ENCODE measurements at regions not wholly inside any gene's neighbourhood (a gene's known extent, or its start where the extent isn't known, plus 50 kb on each side); places are given as distances from the start of the nearest gene placed in this dataset.
"Not testable (repeated sequence)": the region's sequence is repeated elsewhere in the genome, so short reads cannot be mapped to it uniquely, and the experiment has no call there.

DNA sequence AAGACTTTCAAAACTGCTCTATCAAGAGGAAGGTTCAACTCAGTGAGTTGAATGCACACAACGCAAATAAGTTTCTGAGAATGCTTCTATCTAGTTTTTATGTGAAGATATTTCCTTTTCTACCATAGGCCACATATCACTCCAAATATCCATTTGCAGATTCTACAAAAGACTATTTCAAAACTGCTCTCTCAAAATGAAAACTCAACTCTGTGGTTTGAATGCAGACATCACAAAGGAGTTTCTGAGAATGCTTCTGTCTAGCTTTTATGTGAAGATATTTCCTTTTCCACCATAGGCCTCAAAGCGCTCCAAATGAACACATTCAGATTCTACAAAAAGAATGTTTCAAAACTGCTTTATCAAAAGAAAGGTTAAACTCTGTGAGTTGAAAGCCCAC lies 1093.1 kb upstream of the DEFB115 start:
- H3K36me3 ChIP-seq (ENCODE audit: control insufficient read depth in 1 of 2, insufficient read depth in 2 of 2, low read length in 2 of 2); H3K27ac ChIP-seq (ENCODE audit: low read depth, low read length); H3K4me1 ChIP-seq (ENCODE audit: control insufficient read depth in 1 of 2, insufficient read depth in 2 of 2, low read length in 2 of 2); H3K9me3 ChIP-seq (ENCODE audit: control insufficient read depth in 1 of 2, low read length in 2 of 2); H3K9ac ChIP-seq (ENCODE audit: low read depth in 1 of 2, low read length in 2 of 2); H3K27me3 ChIP-seq (ENCODE audit: control insufficient read depth in 1 of 2, insufficient read depth in 2 of 2, low read length in 2 of 2); H3K4me3 ChIP-seq (ENCODE audit: low read depth in 1 of 2, low read length in 2 of 2): not testable (repeated sequence)

DNA sequence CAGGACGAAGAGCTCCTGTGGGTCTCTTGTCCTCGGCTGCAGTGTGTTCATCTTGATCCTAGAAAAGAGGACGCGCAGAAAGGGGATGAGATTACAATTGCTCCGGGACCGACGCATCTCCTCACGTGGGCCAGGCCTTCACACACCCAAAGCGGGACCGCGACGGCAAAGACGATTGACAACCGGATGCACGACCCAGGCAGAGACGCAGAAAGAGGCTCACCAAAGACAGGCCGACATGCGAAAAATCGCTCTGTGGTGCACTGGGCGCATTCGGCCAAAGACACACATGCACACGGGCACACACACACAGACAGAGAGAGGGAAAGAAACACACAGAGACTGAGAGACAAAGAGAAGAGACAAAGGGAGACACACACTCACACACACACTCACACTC lies 1089.9 kb upstream of the DEFB115 start:
- no peak overlapping the region for H3K27ac ChIP-seq (ENCODE audit: low read depth, low read length)
- no peaks in the 10 kb centered on the region for H3K9me3 ChIP-seq (ENCODE audit: control insufficient read depth in 1 of 2, low read length in 2 of 2)
- no peaks in the 10 kb centered on the region for H3K36me3 ChIP-seq (ENCODE audit: control insufficient read depth in 1 of 2, insufficient read depth in 2 of 2, low read length in 2 of 2)
- H3K4me3 ChIP-seq (ENCODE audit: low read depth in 1 of 2, low read length in 2 of 2) = no peak overlapping the region
- H3K9ac ChIP-seq (ENCODE audit: low read depth in 1 of 2, low read length in 2 of 2) = no peak overlapping the region
- H3K4me1 ChIP-seq (ENCODE audit: control insufficient read depth in 1 of 2, insufficient read depth in 2 of 2, low read length in 2 of 2) = no peaks in the 10 kb centered on the region
- H3K27me3 ChIP-seq (ENCODE audit: control insufficient read depth in 1 of 2, insufficient read depth in 2 of 2, low read length in 2 of 2) = no peaks in the 10 kb centered on the region

DNA sequence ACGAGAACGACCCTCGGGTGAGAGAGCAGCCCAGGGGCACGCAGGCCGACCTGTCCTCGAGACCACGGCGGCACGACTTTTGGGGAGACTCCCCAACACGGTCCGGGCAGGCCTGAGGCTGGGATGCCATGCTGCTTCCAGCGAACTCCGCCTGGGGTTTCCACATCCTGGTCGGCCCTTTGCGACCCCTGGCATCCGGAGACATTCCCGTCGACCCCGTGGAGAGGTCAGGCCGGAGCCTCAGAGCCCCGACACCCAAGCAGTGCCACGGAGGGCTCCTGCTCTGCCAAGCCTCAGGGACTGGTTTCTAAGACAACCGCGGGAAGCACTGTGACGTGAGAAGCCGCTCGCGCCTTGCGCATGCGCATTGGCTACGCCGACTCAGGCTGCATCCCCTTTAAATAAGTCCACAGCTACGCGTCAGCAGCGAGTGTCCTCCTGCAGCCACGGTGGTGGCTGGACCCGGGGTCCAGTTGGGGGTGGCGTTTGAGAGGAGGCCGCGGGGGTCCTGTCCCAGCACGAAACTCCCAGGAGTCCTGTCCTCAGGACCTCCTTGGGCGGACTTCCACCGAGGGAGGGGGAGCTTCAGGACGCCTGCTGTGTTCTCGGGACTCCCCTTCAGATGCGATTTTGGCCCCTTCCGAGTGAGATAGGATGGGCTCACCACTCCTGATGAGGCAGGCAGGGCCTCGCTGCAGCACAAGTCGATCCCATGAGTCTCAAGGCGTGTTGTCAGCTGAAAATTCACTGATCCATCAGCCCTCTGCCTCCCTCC lies 1089.3 kb upstream of the DEFB115 start:
- H3K27me3 ChIP-seq (ENCODE audit: control insufficient read depth in 1 of 2, insufficient read depth in 2 of 2, low read length in 2 of 2) = no peaks in the 10 kb centered on the region
- H3K4me1 ChIP-seq (ENCODE audit: control insufficient read depth in 1 of 2, insufficient read depth in 2 of 2, low read length in 2 of 2) = no peaks in the 10 kb centered on the region
- H3K9me3 ChIP-seq (ENCODE audit: control insufficient read depth in 1 of 2, low read length in 2 of 2) = no peaks in the 10 kb centered on the region
- no peak overlapping the region for H3K9ac ChIP-seq (ENCODE audit: low read depth in 1 of 2, low read length in 2 of 2)
- H3K36me3 ChIP-seq (ENCODE audit: control insufficient read depth in 1 of 2, insufficient read depth in 2 of 2, low read length in 2 of 2) = no peaks in the 10 kb centered on the region
- H3K4me3 ChIP-seq (ENCODE audit: low read depth in 1 of 2, low read length in 2 of 2) = no peak overlapping the region
- H3K27ac ChIP-seq (ENCODE audit: low read depth, low read length) = no peak overlapping the region

DNA sequence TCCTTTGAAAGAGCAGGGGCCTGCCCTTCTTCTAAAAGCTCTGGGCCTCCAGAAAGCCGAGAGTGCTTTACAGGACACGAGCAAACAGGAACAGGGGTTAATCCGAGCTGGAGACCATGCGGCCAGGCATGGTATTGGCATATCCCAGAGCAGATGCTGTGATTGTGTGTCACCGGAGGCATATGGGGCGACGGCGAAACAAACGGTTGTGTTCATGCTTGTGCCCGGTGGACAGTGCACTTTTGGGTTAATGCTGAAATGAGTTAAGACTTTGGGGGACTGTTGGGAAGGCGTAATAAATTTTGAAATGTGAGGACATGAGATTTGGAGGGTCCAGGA lies 1088.7 kb upstream of the DEFB115 start:
- Histone ChIP-seq H3K9me3 (ENCODE audit: control insufficient read depth in 1 of 2, low read length in 2 of 2) (no peaks in the 10 kb centered on the region), H3K27ac (ENCODE audit: low read depth, low read length) (no peak overlapping the region), H3K4me1 (ENCODE audit: control insufficient read depth in 1 of 2, insufficient read depth in 2 of 2, low read length in 2 of 2) (no peaks in the 10 kb centered on the region), H3K4me3 (ENCODE audit: low read depth in 1 of 2, low read length in 2 of 2) (no peak overlapping the region), H3K27me3 (ENCODE audit: control insufficient read depth in 1 of 2, insufficient read depth in 2 of 2, low read length in 2 of 2) (no peaks in the 10 kb centered on the region), H3K9ac (ENCODE audit: low read depth in 1 of 2, low read length in 2 of 2) (no peak overlapping the region), H3K36me3 (ENCODE audit: control insufficient read depth in 1 of 2, insufficient read depth in 2 of 2, low read length in 2 of 2) (no peaks in the 10 kb centered on the region)

DNA sequence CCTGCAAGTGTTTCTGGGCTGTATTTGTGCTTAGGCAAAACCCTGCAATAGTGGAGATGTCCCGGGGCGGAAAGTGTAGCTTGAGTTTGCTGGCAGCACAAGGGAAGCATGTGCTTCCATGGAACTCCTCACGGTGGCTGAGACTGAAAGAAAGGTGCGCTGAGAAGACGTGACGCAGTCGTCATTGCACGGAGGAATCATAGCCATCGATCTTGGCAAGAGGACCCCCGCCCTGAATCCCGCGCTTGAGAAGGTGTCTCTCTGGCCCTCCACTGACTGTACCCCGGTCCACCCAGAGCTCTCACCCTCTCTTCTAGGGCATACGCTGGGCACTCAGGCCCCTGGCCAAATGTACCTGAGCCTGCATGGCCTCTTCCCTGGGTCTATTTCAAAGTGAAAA lies 1081.8 kb upstream of the DEFB115 start:
- H3K4me1 ChIP-seq (ENCODE audit: control insufficient read depth in 1 of 2, insufficient read depth in 2 of 2, low read length in 2 of 2) = no peaks in the 10 kb centered on the region
- no peaks in the 10 kb centered on the region for H3K36me3 ChIP-seq (ENCODE audit: control insufficient read depth in 1 of 2, insufficient read depth in 2 of 2, low read length in 2 of 2)
- no peak overlapping the region for H3K27ac ChIP-seq (ENCODE audit: low read depth, low read length)
- H3K9ac ChIP-seq (ENCODE audit: low read depth in 1 of 2, low read length in 2 of 2) = no peak overlapping the region
- no peak overlapping the region for H3K4me3 ChIP-seq (ENCODE audit: low read depth in 1 of 2, low read length in 2 of 2)
- H3K9me3 ChIP-seq (ENCODE audit: control insufficient read depth in 1 of 2, low read length in 2 of 2) = no peaks in the 10 kb centered on the region
- no peaks in the 10 kb centered on the region for H3K27me3 ChIP-seq (ENCODE audit: control insufficient read depth in 1 of 2, insufficient read depth in 2 of 2, low read length in 2 of 2)

DNA sequence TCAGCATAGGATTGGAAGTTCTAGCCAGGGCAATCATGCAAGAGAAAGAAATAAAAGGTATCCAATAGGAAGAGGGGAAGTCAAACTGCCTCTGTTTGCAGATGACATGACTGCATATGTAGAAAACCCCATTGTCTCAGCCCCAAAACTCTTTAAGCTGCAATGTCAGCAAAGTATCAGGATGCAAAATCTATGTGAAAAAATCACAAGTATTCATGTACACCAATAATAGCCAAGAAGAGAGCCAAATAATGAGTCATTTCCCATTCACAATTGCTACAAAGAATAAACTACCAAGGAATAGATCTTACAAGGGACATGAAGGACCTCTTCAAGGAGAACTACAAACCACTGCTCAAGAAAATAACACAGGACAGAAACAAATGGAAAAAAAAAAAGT lies 1074.3 kb upstream of the DEFB115 start:
- not testable (repeated sequence) for H3K27me3 ChIP-seq (ENCODE audit: control insufficient read depth in 1 of 2, insufficient read depth in 2 of 2, low read length in 2 of 2); H3K9me3 ChIP-seq (ENCODE audit: control insufficient read depth in 1 of 2, low read length in 2 of 2); H3K4me1 ChIP-seq (ENCODE audit: control insufficient read depth in 1 of 2, insufficient read depth in 2 of 2, low read length in 2 of 2); H3K27ac ChIP-seq (ENCODE audit: low read depth, low read length); H3K9ac ChIP-seq (ENCODE audit: low read depth in 1 of 2, low read length in 2 of 2); H3K36me3 ChIP-seq (ENCODE audit: control insufficient read depth in 1 of 2, insufficient read depth in 2 of 2, low read length in 2 of 2); H3K4me3 ChIP-seq (ENCODE audit: low read depth in 1 of 2, low read length in 2 of 2)

DNA sequence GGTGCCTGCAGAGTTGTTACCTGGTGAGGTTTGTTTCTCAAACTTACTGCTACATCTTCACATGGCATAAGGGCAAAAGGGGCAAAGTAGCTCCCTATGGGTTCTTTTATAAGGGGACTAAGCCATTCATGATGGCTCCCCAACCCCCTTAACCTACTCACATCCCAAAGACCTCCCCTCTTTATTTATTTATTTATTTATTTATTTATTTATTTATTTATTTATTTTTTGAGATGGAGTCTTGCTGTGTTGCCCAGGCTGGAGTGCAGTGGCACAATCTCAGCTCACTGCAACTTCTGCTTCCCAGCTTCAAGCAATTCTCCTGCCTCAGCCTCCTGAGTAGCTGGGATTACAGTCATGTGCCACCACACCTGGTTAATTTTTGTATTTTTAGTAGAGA lies 1065.7 kb upstream of the DEFB115 start:
- H3K27ac ChIP-seq (ENCODE audit: low read depth, low read length); H3K9ac ChIP-seq (ENCODE audit: low read depth in 1 of 2, low read length in 2 of 2); H3K27me3 ChIP-seq (ENCODE audit: control insufficient read depth in 1 of 2, insufficient read depth in 2 of 2, low read length in 2 of 2); H3K36me3 ChIP-seq (ENCODE audit: control insufficient read depth in 1 of 2, insufficient read depth in 2 of 2, low read length in 2 of 2); H3K9me3 ChIP-seq (ENCODE audit: control insufficient read depth in 1 of 2, low read length in 2 of 2); H3K4me1 ChIP-seq (ENCODE audit: control insufficient read depth in 1 of 2, insufficient read depth in 2 of 2, low read length in 2 of 2); H3K4me3 ChIP-seq (ENCODE audit: low read depth in 1 of 2, low read length in 2 of 2): not testable (repeated sequence)

DNA sequence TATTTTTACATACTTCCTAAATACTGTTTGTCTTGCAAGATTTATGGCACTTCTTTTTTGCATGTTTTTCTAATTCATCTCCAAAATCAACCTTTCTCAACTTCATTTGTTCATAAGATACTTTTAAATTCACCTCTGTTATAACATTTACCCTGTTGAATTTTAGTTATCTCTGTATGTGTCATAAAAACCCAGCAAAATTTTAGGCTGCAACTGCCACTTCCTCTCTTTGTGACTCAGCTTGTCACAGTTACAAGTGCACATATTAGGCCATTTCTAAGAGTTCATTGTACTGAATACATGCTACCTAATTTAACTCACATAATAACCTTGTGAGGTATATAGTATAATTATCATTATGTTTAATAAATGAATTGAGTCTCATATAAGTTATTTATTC lies 1023.0 kb upstream of the DEFB115 start:
- H3K36me3 ChIP-seq (ENCODE audit: control insufficient read depth in 1 of 2, insufficient read depth in 2 of 2, low read length in 2 of 2); H3K4me3 ChIP-seq (ENCODE audit: low read depth in 1 of 2, low read length in 2 of 2); H3K27ac ChIP-seq (ENCODE audit: low read depth, low read length); H3K9me3 ChIP-seq (ENCODE audit: control insufficient read depth in 1 of 2, low read length in 2 of 2); H3K27me3 ChIP-seq (ENCODE audit: control insufficient read depth in 1 of 2, insufficient read depth in 2 of 2, low read length in 2 of 2); H3K4me1 ChIP-seq (ENCODE audit: control insufficient read depth in 1 of 2, insufficient read depth in 2 of 2, low read length in 2 of 2); H3K9ac ChIP-seq (ENCODE audit: low read depth in 1 of 2, low read length in 2 of 2): not testable (repeated sequence)

DNA sequence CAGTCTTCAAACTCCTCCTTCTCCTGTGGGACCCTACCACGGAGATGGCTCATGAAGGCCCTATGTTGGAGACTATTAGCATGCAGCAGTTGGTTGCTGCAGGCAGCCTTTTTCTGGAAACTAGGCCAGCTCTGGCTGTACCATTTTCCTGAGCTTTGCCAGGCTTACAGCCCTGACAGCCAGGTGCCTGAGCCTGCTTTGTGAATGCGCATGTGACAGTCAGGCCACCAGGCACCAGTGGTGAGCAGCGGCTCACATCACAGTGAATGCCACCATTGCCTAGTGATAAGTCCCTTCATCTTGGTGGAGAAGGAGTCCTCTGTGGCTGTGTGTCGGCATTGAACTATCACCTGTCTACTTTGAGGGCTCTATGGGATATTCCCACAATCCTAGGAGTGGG lies 982.4 kb upstream of the DEFB115 start:
- H3K4me1 ChIP-seq (ENCODE audit: control insufficient read depth in 1 of 2, insufficient read depth in 2 of 2, low read length in 2 of 2); H3K9ac ChIP-seq (ENCODE audit: low read depth in 1 of 2, low read length in 2 of 2); H3K27ac ChIP-seq (ENCODE audit: low read depth, low read length); H3K9me3 ChIP-seq (ENCODE audit: control insufficient read depth in 1 of 2, low read length in 2 of 2); H3K27me3 ChIP-seq (ENCODE audit: control insufficient read depth in 1 of 2, insufficient read depth in 2 of 2, low read length in 2 of 2); H3K4me3 ChIP-seq (ENCODE audit: low read depth in 1 of 2, low read length in 2 of 2); H3K36me3 ChIP-seq (ENCODE audit: control insufficient read depth in 1 of 2, insufficient read depth in 2 of 2, low read length in 2 of 2): not testable (repeated sequence)

DNA sequence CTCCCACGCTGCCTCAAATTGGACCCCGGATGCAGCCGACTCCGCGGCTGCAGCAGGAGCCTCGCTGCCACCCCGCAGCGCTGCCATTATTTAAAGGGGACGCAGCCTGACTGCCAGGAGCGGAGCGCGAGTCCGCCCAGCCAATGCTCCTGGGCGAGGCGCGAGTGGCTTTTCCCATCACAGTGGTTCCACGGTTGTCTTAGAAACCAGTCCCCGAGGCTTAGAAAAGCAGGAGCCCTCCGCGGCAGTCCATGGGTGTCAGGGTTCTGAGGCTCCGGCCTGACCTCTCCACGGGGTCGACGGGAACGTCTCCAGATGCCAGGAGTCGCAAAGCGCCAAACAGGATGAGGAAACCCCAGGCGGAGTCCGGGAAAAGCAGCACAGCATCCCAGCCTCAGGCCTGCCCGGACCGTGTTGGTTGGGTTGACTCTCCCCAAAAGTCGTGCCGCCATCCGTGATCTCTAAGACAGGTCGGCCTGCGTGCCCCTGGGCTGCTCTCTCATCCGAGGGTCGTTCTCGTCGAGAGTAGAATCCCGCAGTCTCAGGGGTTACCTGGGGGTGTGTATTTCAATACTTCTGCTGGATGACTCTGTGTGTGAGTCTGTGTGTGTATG lies 975.8 kb upstream of the DEFB115 start:
- H3K4me3 ChIP-seq (ENCODE audit: low read depth in 1 of 2, low read length in 2 of 2) = no peak overlapping the region

More for the DNA sequence above, 975.8 kb upstream of the DEFB115 start:
- Histone ChIP-seq H3K9me3 (ENCODE audit: control insufficient read depth in 1 of 2, low read length in 2 of 2) (no peaks in the 10 kb centered on the region), H3K27ac (ENCODE audit: low read depth, low read length) (no peak overlapping the region), H3K9ac (ENCODE audit: low read depth in 1 of 2, low read length in 2 of 2) (no peak overlapping the region), H3K27me3 (ENCODE audit: control insufficient read depth in 1 of 2, insufficient read depth in 2 of 2, low read length in 2 of 2) (no peaks in the 10 kb centered on the region), H3K36me3 (ENCODE audit: control insufficient read depth in 1 of 2, insufficient read depth in 2 of 2, low read length in 2 of 2) (no peaks in the 10 kb centered on the region), H3K4me1 (ENCODE audit: control insufficient read depth in 1 of 2, insufficient read depth in 2 of 2, low read length in 2 of 2) (peaks cover 4 to 5% of the 10 kb centered on the region in 2 donors)
